ENCODE measurements at regions not wholly inside any gene's neighbourhood (a gene's known extent, or its start where the extent isn't known, plus 50 kb on each side); places are given as distances from the start of the nearest gene placed in this dataset.

DNA sequence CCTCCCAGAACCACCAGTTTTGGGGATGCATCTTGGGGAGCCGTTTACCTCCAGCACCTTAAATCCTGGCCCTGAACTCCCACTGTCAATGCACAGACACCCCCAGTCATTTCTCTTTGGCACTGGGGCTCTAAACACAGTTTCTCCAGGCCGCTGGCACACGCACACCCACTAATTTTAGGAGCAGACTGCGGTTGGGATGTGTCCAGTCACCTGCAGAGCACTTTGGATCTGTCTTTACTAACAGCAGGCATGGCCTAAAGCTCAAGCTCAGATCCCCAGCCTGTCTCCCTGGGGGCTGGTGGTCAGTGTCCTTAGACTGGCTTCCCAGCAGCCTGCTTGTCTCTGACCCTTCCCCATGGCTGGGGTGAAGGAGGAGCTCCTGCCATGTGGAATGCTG, 49.9 kb downstream of the SYNE3 start:
- TF ChIP-seq CTCF (IDR thresholded peaks at IDR 0.05) (no peak), POLR2A (IDR thresholded peaks at IDR 0.05; ENCODE audit: low read depth) (no peak), EP300 (IDR thresholded peaks at IDR 0.05) (no peak)
